Duodenal mucosa (tissue), 2 donors: ENCODE measurements at regions not wholly inside any gene's neighbourhood (a gene's known extent, or its start where the extent isn't known, plus 50 kb on each side); places are given as distances from the start of the nearest gene placed in this dataset.

Experiments
- H3K27ac ChIP-seq: one replicate; pipeline ENCODE4 v1.7.0; 2013; ENCODE audit warnings: low read depth, low read length
- H3K27me3 ChIP-seq, 2 donors: one replicate each; pipeline ENCODE4 v1.7.0; 2013; ENCODE audit warnings: low read length in 2 of 2, control low read depth in 1 of 2; ENCODE audit not compliant: insufficient read depth in 2 of 2, control insufficient read depth in 1 of 2
- H3K36me3 ChIP-seq, 2 donors: one replicate each; pipeline ENCODE4 v1.7.0; 2013; ENCODE audit warnings: low read length in 2 of 2, control low read depth in 1 of 2; ENCODE audit not compliant: insufficient read depth in 2 of 2, control insufficient read depth in 1 of 2
- H3K4me1 ChIP-seq, 2 donors: one replicate each; pipeline ENCODE4 v1.7.0; 2013; ENCODE audit warnings: low read length in 2 of 2, control low read depth in 1 of 2; ENCODE audit not compliant: insufficient read depth in 2 of 2, control insufficient read depth in 1 of 2
- H3K4me3 ChIP-seq, 2 donors: one replicate each; pipeline ENCODE4 v1.7.0; 2013; ENCODE audit warnings: low read length in 2 of 2, low read depth in 1 of 2
- H3K9ac ChIP-seq, 2 donors: one replicate each; pipeline ENCODE4 v1.7.0; 2013; ENCODE audit warnings: low read length in 2 of 2, low read depth in 1 of 2
- H3K9me3 ChIP-seq, 2 donors: one replicate each; pipeline ENCODE4 v1.7.0; 2013; ENCODE audit warnings: low read length in 2 of 2, control low read depth in 1 of 2; ENCODE audit not compliant: control insufficient read depth in 1 of 2

- H3K36me3 ChIP-seq = no peaks in the 10 kb centered on the region
- no peaks in the 10 kb centered on the region for H3K27me3 ChIP-seq
- no peak overlapping the region for H3K4me3 ChIP-seq
- H3K4me1 ChIP-seq = no peaks in the 10 kb centered on the region
- H3K27ac ChIP-seq = no peak overlapping the region
- H3K9me3 ChIP-seq = peaks cover 5 to 10% of the 10 kb centered on the region in 2 donors
- H3K9ac ChIP-seq = no peak overlapping the region
Measured at GRCh38 chr14:43232261-43232660, 1274.8 kb downstream of the FSCB start.

- no peaks in the 10 kb centered on the region for H3K27me3 ChIP-seq
- H3K36me3 ChIP-seq = no peaks in the 10 kb centered on the region
- no peak overlapping the region for H3K27ac ChIP-seq
- H3K9ac ChIP-seq = no peak overlapping the region
- no peaks in the 10 kb centered on the region for H3K4me1 ChIP-seq
- no peak overlapping the region for H3K4me3 ChIP-seq
- peaks cover 0 to 4% of the 10 kb centered on the region in 2 donors for H3K9me3 ChIP-seq
Measured at GRCh38 chr14:43215524-43215923, 1291.6 kb downstream of the FSCB start.

GRCh38 chr14:43207189-43207588, 1299.9 kb downstream of the FSCB start:
- H3K4me1 ChIP-seq = no peaks in the 10 kb centered on the region
- H3K9ac ChIP-seq = no peak overlapping the region
- no peak overlapping the region for H3K4me3 ChIP-seq
- H3K36me3 ChIP-seq = no peaks in the 10 kb centered on the region
- no peak overlapping the region for H3K27ac ChIP-seq
- peaks cover 9 to 13% of the 10 kb centered on the region in 2 donors for H3K9me3 ChIP-seq
- H3K27me3 ChIP-seq = no peaks in the 10 kb centered on the region

GRCh38 chr14:43204816-43205215, 1302.3 kb downstream of the FSCB start:
- Histone ChIP-seq H3K9me3 (peaks cover 8 to 19% of the 10 kb centered on the region in 2 donors), H3K27me3 (no peaks in the 10 kb centered on the region)

GRCh38 chr14:43200519-43200918, 1306.6 kb downstream of the FSCB start:
- Histone ChIP-seq H3K9ac (no peak overlapping the region), H3K4me3 (no peak overlapping the region), H3K9me3 (peaks cover 4 to 13% of the 10 kb centered on the region in 2 donors), H3K27ac (no peak overlapping the region), H3K36me3 (no peaks in the 10 kb centered on the region), H3K4me1 (no peaks in the 10 kb centered on the region), H3K27me3 (no peaks in the 10 kb centered on the region)

More at GRCh38 chr14:43204816-43205215, 1302.3 kb downstream of the FSCB start:
- H3K4me3 ChIP-seq = no peak overlapping the region
- H3K9ac ChIP-seq = no peak overlapping the region
- no peak overlapping the region for H3K27ac ChIP-seq
- no peaks in the 10 kb centered on the region for H3K36me3 ChIP-seq
- H3K4me1 ChIP-seq = no peaks in the 10 kb centered on the region

GRCh38 chr14:43198465-43198864, 1308.6 kb downstream of the FSCB start:
- no peak overlapping the region for H3K4me3 ChIP-seq
- H3K9ac ChIP-seq = no peak overlapping the region
- H3K27me3 ChIP-seq = no peaks in the 10 kb centered on the region
- H3K4me1 ChIP-seq = no peaks in the 10 kb centered on the region
- H3K36me3 ChIP-seq = no peaks in the 10 kb centered on the region
- peaks cover 6 to 13% of the 10 kb centered on the region in 2 donors for H3K9me3 ChIP-seq
- no peak overlapping the region for H3K27ac ChIP-seq

GRCh38 chr14:43184540-43184939, 1322.5 kb downstream of the FSCB start:
- peaks cover 0 to 3% of the 10 kb centered on the region in 2 donors for H3K9me3 ChIP-seq
- no peak overlapping the region for H3K9ac ChIP-seq
- no peaks in the 10 kb centered on the region for H3K36me3 ChIP-seq
- no peaks in the 10 kb centered on the region for H3K4me1 ChIP-seq
- H3K27me3 ChIP-seq = no peaks in the 10 kb centered on the region
- no peak overlapping the region for H3K4me3 ChIP-seq
- H3K27ac ChIP-seq = no peak overlapping the region

- Histone ChIP-seq H3K4me3 (no peak overlapping the region), H3K36me3 (no peaks in the 10 kb centered on the region), H3K4me1 (no peaks in the 10 kb centered on the region), H3K9ac (no peak overlapping the region), H3K27ac (no peak overlapping the region), H3K9me3 (peaks cover 0 to 3% of the 10 kb centered on the region in 2 donors), H3K27me3 (no peaks in the 10 kb centered on the region)
Measured at GRCh38 chr14:43183916-43184315, 1323.2 kb downstream of the FSCB start.

- Histone ChIP-seq H3K27me3 (no peaks in the 10 kb centered on the region), H3K4me3 (no peak overlapping the region)
Measured at GRCh38 chr14:43175896-43176295, 1331.2 kb downstream of the FSCB start.

GRCh38 chr14:43172899-43173548, 1334.1 kb downstream of the FSCB start:
- H3K9ac ChIP-seq = no peak overlapping the region
- H3K4me3 ChIP-seq = no peak overlapping the region
- H3K36me3 ChIP-seq = no peaks in the 10 kb centered on the region
- H3K27me3 ChIP-seq = no peaks in the 10 kb centered on the region
- no peaks in the 10 kb centered on the region for H3K4me1 ChIP-seq
- H3K27ac ChIP-seq = no peak overlapping the region
- H3K9me3 ChIP-seq = peaks cover 4 to 12% of the 10 kb centered on the region in 2 donors

More at GRCh38 chr14:43175896-43176295, 1331.2 kb downstream of the FSCB start:
- Histone ChIP-seq H3K9me3 (peaks cover 4 to 5% of the 10 kb centered on the region in 2 donors), H3K4me1 (no peaks in the 10 kb centered on the region), H3K9ac (no peak overlapping the region), H3K27ac (no peak overlapping the region), H3K36me3 (no peaks in the 10 kb centered on the region)
